ENCODE measurements at regions not wholly inside any gene's neighbourhood (a gene's known extent, or its start where the extent isn't known, plus 50 kb on each side); places are given as distances from the start of the nearest gene placed in this dataset.

DNA sequence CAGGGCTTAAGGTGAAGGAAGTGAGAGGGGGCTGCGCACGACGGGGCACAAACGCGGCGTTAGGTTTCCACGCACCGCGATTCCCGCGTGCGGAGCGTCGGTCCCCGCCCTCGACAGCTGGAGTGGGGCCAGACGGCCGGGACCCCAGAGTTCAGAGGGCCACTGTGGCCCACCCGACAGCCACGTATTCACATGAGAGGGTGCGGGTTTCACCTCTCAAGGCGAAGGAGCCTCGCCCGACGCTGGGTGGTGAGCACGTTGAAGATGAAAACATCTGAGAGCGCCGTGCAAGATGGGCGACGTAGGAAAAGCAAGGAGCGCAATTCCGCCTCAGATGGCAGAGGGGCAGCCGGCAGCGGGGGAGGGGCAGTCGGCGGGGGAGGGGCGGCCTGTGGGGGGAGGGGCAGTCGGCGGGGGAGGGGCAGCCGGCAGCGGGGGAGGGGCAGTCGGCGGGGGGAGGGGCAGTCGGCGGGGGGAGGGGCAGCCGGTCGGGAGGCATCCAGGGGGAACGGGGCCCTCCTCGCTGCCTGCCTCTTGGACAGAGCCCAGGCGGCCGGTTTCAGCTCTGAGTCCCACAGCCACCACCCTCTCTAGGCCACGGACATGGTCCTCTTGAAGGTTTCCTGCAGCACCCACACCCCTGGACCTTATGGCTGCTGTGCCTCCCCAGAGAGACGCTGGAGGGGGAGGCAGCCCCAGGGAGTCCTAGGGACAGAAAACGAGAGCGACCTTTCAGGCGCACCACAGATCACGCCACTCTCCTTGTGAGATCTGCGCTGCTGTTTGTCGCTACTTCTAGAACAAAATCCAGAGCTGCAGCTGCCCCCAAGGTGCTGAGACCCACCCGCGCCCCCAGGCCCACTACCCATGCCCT lies 113.7 kb downstream of the DLL1 start:
- Histone ChIP-seq H3K27ac (no peak overlapping the region), H3K4me3 (peak overlapping the region in 1 of 2 donors; percentile 12)
- intact Hi-C loops (cut with DNase I; ENCODE audit: low total_unique reads) = no loop called here

DNA sequence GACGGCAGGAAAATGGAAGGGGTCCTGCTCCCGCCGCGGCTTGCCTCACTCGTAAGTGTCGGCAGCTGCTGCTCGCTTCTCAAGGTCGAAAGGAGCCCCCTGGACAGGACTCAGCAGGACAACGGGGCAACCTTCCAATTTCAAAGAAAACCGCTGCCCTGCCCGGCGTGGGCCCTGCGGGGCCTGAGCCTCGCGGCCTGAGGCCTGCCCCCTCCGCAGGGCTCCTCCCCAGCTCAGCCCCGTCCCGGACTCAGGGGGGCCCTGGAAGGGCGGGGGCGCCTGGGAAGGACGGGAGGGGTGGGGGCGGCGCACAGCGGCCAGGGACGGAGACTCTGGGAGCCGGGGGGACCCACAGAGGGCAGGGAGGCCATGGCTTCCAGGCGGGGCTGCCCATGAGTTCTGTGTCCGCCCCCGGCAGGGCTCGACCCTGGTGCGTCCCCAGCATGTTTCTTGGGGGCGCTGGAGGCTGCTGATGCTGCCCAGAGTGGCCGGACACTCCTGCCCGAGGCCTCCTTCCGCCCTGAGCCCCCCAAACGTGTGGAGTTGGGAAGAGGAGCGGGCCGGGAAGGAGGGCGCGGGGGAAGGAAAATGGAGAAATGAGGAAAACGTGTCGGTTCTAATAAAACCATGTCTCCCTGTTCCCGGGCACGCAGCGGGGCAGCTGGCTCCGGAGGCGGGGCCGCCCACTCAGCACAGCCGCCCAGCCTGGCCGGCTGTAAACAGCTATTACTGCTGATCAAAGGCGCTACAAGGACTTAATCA lies 114.6 kb downstream of the DLL1 start:
- Histone ChIP-seq H3K4me3 (peak overlapping the region in 1 of 2 donors; percentile 12), H3K27ac (peak overlapping the region in 1 of 2 donors; percentile 9)

More for the DNA sequence above, 113.7 kb downstream of the DLL1 start:
- TF ChIP-seq POLR2A (IDR thresholded peaks at IDR 0.05) = no peak
- TF ChIP-seq, protein P1, sequence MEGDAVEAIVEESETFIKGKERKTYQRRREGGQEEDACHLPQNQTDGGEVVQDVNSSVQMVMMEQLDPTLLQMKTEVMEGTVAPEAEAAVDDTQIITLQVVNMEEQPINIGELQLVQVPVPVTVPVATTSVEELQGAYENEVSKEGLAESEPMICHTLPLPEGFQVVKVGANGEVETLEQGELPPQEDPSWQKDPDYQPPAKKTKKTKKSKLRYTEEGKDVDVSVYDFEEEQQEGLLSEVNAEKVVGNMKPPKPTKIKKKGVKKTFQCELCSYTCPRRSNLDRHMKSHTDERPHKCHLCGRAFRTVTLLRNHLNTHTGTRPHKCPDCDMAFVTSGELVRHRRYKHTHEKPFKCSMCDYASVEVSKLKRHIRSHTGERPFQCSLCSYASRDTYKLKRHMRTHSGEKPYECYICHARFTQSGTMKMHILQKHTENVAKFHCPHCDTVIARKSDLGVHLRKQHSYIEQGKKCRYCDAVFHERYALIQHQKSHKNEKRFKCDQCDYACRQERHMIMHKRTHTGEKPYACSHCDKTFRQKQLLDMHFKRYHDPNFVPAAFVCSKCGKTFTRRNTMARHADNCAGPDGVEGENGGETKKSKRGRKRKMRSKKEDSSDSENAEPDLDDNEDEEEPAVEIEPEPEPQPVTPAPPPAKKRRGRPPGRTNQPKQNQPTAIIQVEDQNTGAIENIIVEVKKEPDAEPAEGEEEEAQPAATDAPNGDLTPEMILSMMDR (IDR thresholded peaks at IDR 0.05) = no peak
- DNase-seq = peak in 1 of 2 donors; percentile 13
- no peaks in the 10 kb centered on the region for H3K36me3 ChIP-seq
- H3K27me3 ChIP-seq = no peaks in the 10 kb centered on the region
- H3K9me3 ChIP-seq = no peaks in the 10 kb centered on the region
- no peaks in the 10 kb centered on the region for H3K4me1 ChIP-seq

DNA sequence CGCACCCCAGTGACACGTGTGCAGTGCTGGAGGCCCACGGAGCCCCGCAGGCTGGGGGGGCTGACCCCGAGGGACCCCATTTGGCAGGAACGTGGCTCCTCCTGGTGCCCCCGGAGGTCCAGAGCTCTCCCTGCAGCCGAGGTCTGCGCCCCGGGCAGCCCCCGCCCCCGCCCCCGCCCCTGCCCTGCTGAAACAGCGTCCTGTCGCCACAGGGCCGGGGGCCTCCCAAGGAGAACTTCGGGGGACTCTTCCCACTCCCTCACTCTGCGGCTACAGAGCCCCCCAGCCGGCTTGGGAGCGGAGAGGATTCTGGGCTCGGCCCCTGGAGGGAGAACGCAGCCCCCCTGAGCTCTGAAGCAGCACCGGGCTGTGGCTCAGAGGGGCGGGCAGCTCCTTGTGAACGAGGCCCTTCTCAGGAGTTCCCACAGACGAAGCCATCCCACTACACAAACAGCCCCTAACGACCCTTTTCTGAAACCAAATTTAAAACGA lies 115.2 kb downstream of the DLL1 start:
- H3K4me1 ChIP-seq = no peaks in the 10 kb centered on the region
- H3K36me3 ChIP-seq = no peaks in the 10 kb centered on the region
- no peaks in the 10 kb centered on the region for H3K9me3 ChIP-seq
- no peak overlapping the region for H3K4me3 ChIP-seq
- H3K27me3 ChIP-seq = no peaks in the 10 kb centered on the region
- TF ChIP-seq POLR2A (IDR thresholded peaks at IDR 0.05) = no peak
- TF ChIP-seq, protein P1 (IDR thresholded peaks at IDR 0.05) = no peak
- intact Hi-C loops (cut with DNase I; ENCODE audit: low total_unique reads) = no loop called here
- no peak for DNase-seq
- no peak overlapping the region for H3K27ac ChIP-seq

More for the DNA sequence above, 114.6 kb downstream of the DLL1 start:
- Histone ChIP-seq H3K4me1 (no peaks in the 10 kb centered on the region), H3K9me3 (no peaks in the 10 kb centered on the region), H3K27me3 (no peaks in the 10 kb centered on the region), H3K36me3 (no peaks in the 10 kb centered on the region)
- intact Hi-C loops (cut with DNase I; ENCODE audit: low total_unique reads) = no loop called here
- TF ChIP-seq, protein P1 (IDR thresholded peaks at IDR 0.05) = no peak
- TF ChIP-seq POLR2A (IDR thresholded peaks at IDR 0.05) = no peak
- DNase-seq = peak; percentile 15 to 48

DNA sequence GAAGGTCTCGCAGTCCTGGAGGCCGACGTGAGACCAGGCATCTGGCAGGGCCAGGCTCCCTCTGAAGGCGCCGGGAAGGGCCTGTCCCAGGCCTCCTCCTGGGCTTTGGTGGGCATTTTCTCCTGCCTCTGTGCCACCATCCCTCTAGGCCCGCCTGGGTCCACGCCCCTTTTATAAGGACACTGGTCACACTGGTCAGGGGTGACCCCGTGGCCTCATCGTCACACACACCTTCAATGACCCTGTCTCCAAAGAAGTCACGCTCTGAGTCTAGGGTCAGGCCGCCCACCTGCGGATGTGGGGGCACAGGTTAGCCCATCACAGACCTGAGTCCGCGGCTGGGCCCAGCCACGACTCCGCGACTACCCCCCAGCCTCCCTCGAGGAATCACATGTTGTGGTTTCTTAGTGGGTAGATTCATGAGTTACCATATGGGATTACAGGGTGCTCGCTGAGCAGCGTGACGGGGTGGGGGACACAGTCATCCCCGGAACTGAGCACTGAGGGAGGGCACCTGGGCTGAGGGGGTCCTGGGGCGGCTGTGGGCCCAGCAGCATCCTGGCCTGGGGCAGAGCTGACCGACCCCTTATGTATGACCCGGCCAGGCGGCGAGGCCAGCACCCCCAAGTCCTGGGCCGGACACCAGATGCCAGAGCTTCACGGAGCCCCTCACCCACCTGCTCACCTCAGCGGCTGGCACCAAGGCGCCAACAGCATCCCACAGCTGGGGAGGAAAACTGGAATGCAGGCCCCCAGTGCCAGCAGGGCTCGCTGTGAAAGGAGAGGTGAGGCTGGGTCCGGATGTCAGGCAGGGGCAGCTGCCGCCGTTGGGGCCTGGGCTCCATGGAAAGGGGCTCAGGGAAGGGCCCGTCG lies 115.9 kb downstream of the DLL1 start:
- Histone ChIP-seq H3K4me3 (no peak overlapping the region), H3K36me3 (no peaks in the 10 kb centered on the region), H3K27me3 (no peaks in the 10 kb centered on the region), H3K9me3 (no peaks in the 10 kb centered on the region), H3K4me1 (no peaks in the 10 kb centered on the region), H3K27ac (no peak overlapping the region)
- intact Hi-C loops (cut with DNase I; ENCODE audit: low total_unique reads) = no loop called here
- TF ChIP-seq, protein P1 (IDR thresholded peaks at IDR 0.05) = no peak
- TF ChIP-seq POLR2A (IDR thresholded peaks at IDR 0.05) = no peak
- DNase-seq = peak in 1 of 2 donors; percentile 11
